ENCODE measurements at regions not wholly inside any gene's neighbourhood (a gene's known extent, or its start where the extent isn't known, plus 50 kb on each side); places are given as distances from the start of the nearest gene placed in this dataset.

GRCh38 chr5:125541085-125541484, 794.6 kb upstream of the ZNF608 start:
- DNase-seq: no peak

- no peak for DNase-seq
Measured at GRCh38 chr5:125549322-125549911, 803.0 kb upstream of the ZNF608 start.

- DNase-seq: peak in 1 of 2 experiments; percentile 38
Measured at GRCh38 chr5:125550274-125550673, 803.8 kb upstream of the ZNF608 start.

GRCh38 chr5:125551246-125551645, 804.8 kb upstream of the ZNF608 start:
- no peak for DNase-seq

GRCh38 chr5:125551797-125552196, 805.4 kb upstream of the ZNF608 start:
- no peak for DNase-seq

- no peak for DNase-seq
Measured at GRCh38 chr5:125552486-125552885, 806.0 kb upstream of the ZNF608 start.

- DNase-seq: no peak
Measured at GRCh38 chr5:125554355-125554754, 807.9 kb upstream of the ZNF608 start.

GRCh38 chr5:125555591-125555990, 809.2 kb upstream of the ZNF608 start:
- no peak for DNase-seq

- DNase-seq: no peak
Measured at GRCh38 chr5:125558016-125558415, 811.6 kb upstream of the ZNF608 start.

GRCh38 chr5:125558466-125558865, 812.0 kb upstream of the ZNF608 start:
- no peak for DNase-seq

GRCh38 chr5:125559296-125559695, 812.9 kb upstream of the ZNF608 start:
- DNase-seq: no peak

GRCh38 chr5:125560476-125561225, 814.2 kb upstream of the ZNF608 start:
- DNase-seq: no peak

- no peak for DNase-seq
Measured at GRCh38 chr5:125564317-125564975, 818.0 kb upstream of the ZNF608 start.

GRCh38 chr5:125574491-125575044, 828.1 kb upstream of the ZNF608 start:
- DNase-seq: no peak

- no peak for DNase-seq
Measured at GRCh38 chr5:125575171-125575890, 828.9 kb upstream of the ZNF608 start.

GRCh38 chr5:125575891-125576505, 829.6 kb upstream of the ZNF608 start:
- DNase-seq: peak; percentile 73 to 90

- no peak for DNase-seq
Measured at GRCh38 chr5:125576822-125577221, 830.4 kb upstream of the ZNF608 start.

GRCh38 chr5:125578551-125578950, 832.1 kb upstream of the ZNF608 start:
- no peak for DNase-seq

- peak; percentile 44 to 77 for DNase-seq
Measured at GRCh38 chr5:125579182-125579581, 832.7 kb upstream of the ZNF608 start.

- DNase-seq: no peak
Measured at GRCh38 chr5:125581311-125581710, 834.9 kb upstream of the ZNF608 start.

- peak in 1 of 2 experiments; percentile 37 for DNase-seq
Measured at GRCh38 chr5:125582352-125582751, 835.9 kb upstream of the ZNF608 start.

- DNase-seq: no peak
Measured at GRCh38 chr5:125583321-125584139, 837.1 kb upstream of the ZNF608 start.
